Panc1 (cell line): ENCODE measurements at regions not wholly inside any gene's neighbourhood (a gene's known extent, or its start where the extent isn't known, plus 50 kb on each side); places are given as distances from the start of the nearest gene placed in this dataset.

Experiments
- CTCF ChIP-seq: fragments of 450-650 bp; IDR thresholded peaks from 2 replicates; pipeline ENCODE4 v1.5.1; 2017; ENCODE audit warnings: mild to moderate bottlenecking
- REST ChIP-seq, 2 experiments: IDR thresholded peaks; 2 replicates each; pipeline ENCODE4 v1.6.1; 2011 to 2012; ENCODE audit warnings: low read depth in 2 of 2, control low read depth in 1 of 2, low read length in 1 of 2, mild to moderate bottlenecking in 1 of 2, moderate library complexity in 1 of 2; ENCODE audit not compliant: insufficient read depth in 1 of 2

GRCh38 chr17:77695386-77695785 is 263.1 kb upstream of the TNRC6C start:
- TF ChIP-seq CTCF (no peak), REST (IDR thresholded peaks at IDR 0.05; ENCODE audit: insufficient read depth in 1 of 2, low read depth in 2 of 2, low read length in 1 of 2) (no peak)
